ENCODE measurements at regions not wholly inside any gene's neighbourhood (a gene's known extent, or its start where the extent isn't known, plus 50 kb on each side); places are given as distances from the start of the nearest gene placed in this dataset.

DNA sequence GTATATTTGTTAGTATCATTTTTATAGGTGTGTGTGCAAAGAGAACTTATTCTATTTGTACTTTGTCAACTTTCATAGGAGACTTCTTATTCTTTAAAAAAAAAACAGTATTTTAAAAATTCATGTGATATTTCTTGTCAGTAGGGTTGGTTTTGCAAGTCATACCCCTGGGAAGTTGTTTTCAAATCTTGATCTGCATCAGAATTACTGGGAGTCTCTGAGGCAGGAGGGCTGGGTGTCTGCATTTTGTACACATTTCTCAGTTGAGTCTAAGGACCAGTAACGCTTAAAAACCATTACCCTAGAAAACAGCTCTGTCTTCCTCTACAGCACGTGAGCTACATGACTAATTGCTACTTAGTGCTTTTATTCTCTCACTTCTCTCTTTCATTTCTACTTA is 76.0 kb upstream of the CTTNBP2NL start:
- no peak for DNase-seq (ENCODE audit: low read depth)
- no peak overlapping the region for H3K4me3 ChIP-seq (ENCODE audit: low read depth, low read length)
- no peak for TF ChIP-seq CTCF (IDR thresholded peaks at IDR 0.05; ENCODE audit: insufficient read depth, low read depth, low read length)

DNA sequence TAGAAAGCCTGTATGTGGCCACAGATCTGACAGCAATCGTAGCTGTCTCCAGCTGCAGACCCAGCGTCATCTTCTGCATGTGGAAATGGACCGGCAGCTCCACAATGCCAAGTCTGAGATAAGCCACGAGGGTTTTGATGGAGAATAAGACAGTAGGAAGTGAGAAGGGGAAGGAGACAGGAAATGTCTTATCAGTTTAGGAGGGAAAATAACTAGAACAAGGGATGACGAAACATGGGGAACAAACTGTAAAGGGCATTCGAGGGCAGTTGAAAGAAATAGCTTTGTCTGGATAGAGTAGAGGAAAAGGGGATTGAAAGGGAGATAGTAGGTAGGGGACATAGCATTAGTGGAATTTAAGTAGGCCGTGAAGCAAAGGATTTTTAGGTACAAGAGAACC is 74.0 kb upstream of the CTTNBP2NL start:
- no peak for TF ChIP-seq CTCF (IDR thresholded peaks at IDR 0.05; ENCODE audit: insufficient read depth, low read depth, low read length)
- no peak overlapping the region for H3K4me3 ChIP-seq (ENCODE audit: low read depth, low read length)
- DNase-seq (ENCODE audit: low read depth) = no peak

- DNase-seq (ENCODE audit: low read depth) = no peak
- no peak for TF ChIP-seq CTCF (IDR thresholded peaks at IDR 0.05; ENCODE audit: insufficient read depth, low read depth, low read length)
- H3K4me3 ChIP-seq (ENCODE audit: low read depth, low read length) = no peak overlapping the region
Measured at GRCh38 chr1:112322983-112323678, 72.9 kb upstream of the CTTNBP2NL start.

- no peak for DNase-seq (ENCODE audit: low read depth)
- no peak for TF ChIP-seq CTCF (IDR thresholded peaks at IDR 0.05; ENCODE audit: insufficient read depth, low read depth, low read length)
- no peak overlapping the region for H3K4me3 ChIP-seq (ENCODE audit: low read depth, low read length)
Measured at GRCh38 chr1:112325504-112325903, 70.5 kb upstream of the CTTNBP2NL start.

DNA sequence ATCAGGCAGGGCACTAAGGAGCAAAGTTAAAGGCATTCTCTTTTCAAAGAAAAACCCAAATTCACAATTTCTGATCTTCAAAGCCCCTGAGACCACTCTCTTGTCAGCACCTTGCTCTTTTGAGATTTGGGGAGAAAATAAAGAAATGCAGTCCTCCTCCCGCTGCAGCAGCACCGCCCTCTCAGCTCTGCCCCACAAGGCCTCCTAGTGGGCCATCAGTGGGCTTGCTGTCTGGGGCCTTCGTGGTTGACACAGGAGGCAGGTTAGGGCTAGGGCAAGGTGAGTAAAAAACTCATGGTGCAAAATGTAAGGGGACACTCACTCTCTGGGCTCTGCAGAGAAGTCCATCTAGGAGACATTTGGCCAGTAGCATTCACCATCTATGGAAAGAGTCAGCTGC is 67.4 kb upstream of the CTTNBP2NL start:
- TF ChIP-seq CTCF (IDR thresholded peaks at IDR 0.05; ENCODE audit: insufficient read depth, low read depth, low read length) = no peak
- no peak for DNase-seq (ENCODE audit: low read depth)
- no peak overlapping the region for H3K4me3 ChIP-seq (ENCODE audit: low read depth, low read length)

- no peak for TF ChIP-seq CTCF (IDR thresholded peaks at IDR 0.05; ENCODE audit: insufficient read depth, low read depth, low read length)
- DNase-seq (ENCODE audit: low read depth) = no peak
- H3K4me3 ChIP-seq (ENCODE audit: low read depth, low read length) = no peak overlapping the region
Measured at GRCh38 chr1:112332176-112333150, 63.6 kb upstream of the CTTNBP2NL start.

Measured in fibroblast of villous mesenchyme (primary cell).